Fibroblast of the aortic adventitia (primary cell): ENCODE measurements at regions not wholly inside any gene's neighbourhood (a gene's known extent, or its start where the extent isn't known, plus 50 kb on each side); places are given as distances from the start of the nearest gene placed in this dataset.

ENCODE experiments used
- DNase-seq: peaks from one replicate; pipeline ENCODE4 v3.0.0-alpha.2; 2010; ENCODE audit warnings: low read depth
- H3K4me3 ChIP-seq: 2 replicates; pipeline ENCODE4 v1.5.1; 2011; ENCODE audit warnings: low read depth, mild to moderate bottlenecking, control low read depth, low read length, moderate library complexity
- CTCF ChIP-seq: IDR thresholded peaks from 2 replicates; pipeline ENCODE4 v1.5.1; 2011; ENCODE audit warnings: mild to moderate bottlenecking, low read length, control low read depth, inconsistent platforms; ENCODE audit not compliant: insufficient read depth

GRCh38 chr18:54031243-54031642, 193.2 kb downstream of the MBD2 start:
- no peak overlapping the region for H3K4me3 ChIP-seq
- no peak for DNase-seq
- no peak for TF ChIP-seq CTCF

- no peak for TF ChIP-seq CTCF
- DNase-seq = no peak
- H3K4me3 ChIP-seq = no peak overlapping the region
Measured at GRCh38 chr18:54030434-54030833, 194.0 kb downstream of the MBD2 start.

- H3K4me3 ChIP-seq = no peak overlapping the region
- peak; percentile 21 for DNase-seq
- TF ChIP-seq CTCF = no peak
Measured at GRCh38 chr18:54023471-54023870, 201.0 kb downstream of the MBD2 start.

GRCh38 chr18:54020966-54021365, 203.5 kb downstream of the MBD2 start:
- DNase-seq = no peak
- no peak for TF ChIP-seq CTCF
- no peak overlapping the region for H3K4me3 ChIP-seq

GRCh38 chr18:54020156-54020745, 204.2 kb downstream of the MBD2 start:
- no peak for TF ChIP-seq CTCF
- H3K4me3 ChIP-seq = no peak overlapping the region
- peak; percentile 1 for DNase-seq

GRCh38 chr18:54019641-54020040, 204.8 kb downstream of the MBD2 start:
- TF ChIP-seq CTCF = no peak
- no peak for DNase-seq

GRCh38 chr18:54013452-54013851, 211.0 kb downstream of the MBD2 start:
- no peak for TF ChIP-seq CTCF
- DNase-seq = no peak
- no peak overlapping the region for H3K4me3 ChIP-seq

More at GRCh38 chr18:54019641-54020040, 204.8 kb downstream of the MBD2 start:
- H3K4me3 ChIP-seq = no peak overlapping the region
